ENCODE measurements at regions not wholly inside any gene's neighbourhood (a gene's known extent, or its start where the extent isn't known, plus 50 kb on each side); places are given as distances from the start of the nearest gene placed in this dataset.

GRCh38 chr18:7358989-7359726, 128.3 kb downstream of the LRRC30 start:
- DNase-seq, result no peak

DNA sequence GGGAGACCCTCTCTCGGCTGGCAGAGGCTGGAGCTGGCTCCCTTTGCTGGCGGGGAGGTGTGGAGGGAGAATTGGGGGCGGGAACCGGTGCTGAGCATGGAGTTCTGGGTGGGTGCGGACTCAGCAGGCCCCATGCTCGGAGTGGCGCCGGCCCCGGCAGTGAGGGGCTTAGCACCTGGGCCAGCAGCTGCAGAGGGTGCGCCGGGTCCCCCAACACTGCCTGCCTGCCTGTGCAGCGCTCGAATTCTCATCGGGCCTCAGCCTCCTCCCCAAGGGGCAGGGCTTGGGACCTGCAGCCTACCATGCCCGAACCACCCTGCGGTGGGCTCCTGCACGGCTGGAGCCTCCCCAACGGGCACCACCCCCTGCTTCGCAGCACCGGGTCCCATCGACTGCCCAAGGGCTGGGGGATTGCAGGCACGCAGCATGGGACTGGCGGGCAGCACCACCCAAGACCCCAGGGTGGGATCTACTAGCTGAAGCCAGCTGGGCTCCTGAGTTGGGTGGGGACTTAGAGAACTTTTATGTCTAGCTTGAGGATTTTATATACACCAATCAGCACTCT, 129.8 kb downstream of the LRRC30 start:
- no peak for DNase-seq

GRCh38 chr18:7363338-7363737, 132.4 kb downstream of the LRRC30 start:
- DNase-seq, result no peak

DNA sequence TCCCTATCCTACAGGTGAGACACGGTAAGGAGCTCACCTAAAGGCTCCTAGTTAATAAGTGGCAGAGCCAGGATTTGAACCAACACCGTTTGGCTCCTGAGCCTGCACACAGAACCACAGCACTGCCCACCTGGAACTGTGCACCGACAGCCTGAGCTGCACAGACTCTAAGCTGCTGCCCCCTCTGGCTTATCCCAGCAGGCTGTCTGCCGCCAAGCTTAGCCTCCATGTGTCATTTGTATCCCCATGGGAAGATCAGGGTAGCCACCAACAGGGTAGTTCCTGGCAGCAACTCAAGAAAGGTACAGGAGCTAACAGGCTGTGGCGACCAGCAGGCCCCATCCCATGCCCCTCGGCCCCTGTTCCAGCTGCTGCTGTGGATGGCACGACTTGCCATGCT, 135.7 kb downstream of the LRRC30 start:
- no peak for DNase-seq

DNA sequence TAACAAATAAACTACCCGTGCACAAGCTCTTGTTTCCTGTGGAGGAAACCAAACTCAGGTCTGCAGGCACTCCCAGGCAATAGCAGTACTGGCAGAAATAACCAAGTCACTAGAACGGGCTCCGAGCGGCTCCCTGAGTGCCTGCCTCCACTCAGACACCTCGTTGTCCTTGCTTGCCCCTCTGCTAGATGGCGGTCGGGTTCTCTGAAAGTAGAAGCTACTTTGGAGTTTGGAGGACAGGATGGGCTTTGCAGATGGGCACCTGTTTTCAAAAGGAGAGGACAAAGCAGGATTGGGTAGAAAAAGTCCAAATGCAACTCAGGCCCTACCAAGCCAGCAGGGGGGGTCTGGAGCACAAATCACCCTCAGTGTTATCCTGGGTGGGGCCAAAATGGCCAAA, 136.4 kb downstream of the LRRC30 start:
- no peak for DNase-seq

DNA sequence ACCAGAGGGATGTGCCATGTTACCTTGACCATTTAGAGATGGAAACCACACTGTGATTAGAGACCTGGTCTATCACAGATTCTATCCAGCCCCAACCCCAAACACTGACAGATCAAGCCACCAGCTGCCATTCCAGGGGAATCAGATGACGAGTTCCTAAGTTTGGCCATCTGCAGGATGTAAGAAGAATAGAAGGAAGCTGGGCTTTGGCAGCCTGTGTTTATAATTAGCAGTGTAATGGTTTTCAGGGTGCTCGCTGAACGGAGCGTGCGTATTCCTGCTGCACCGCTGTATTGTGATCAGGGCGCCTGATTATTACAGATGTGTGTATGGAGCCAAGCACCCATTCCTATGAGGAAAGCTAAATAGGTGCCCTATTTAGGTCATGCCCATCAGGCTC, 138.1 kb downstream of the LRRC30 start:
- DNase-seq, result no peak

GRCh38 chr18:7370375-7370774, 139.5 kb downstream of the LRRC30 start:
- DNase-seq, result no peak

DNA sequence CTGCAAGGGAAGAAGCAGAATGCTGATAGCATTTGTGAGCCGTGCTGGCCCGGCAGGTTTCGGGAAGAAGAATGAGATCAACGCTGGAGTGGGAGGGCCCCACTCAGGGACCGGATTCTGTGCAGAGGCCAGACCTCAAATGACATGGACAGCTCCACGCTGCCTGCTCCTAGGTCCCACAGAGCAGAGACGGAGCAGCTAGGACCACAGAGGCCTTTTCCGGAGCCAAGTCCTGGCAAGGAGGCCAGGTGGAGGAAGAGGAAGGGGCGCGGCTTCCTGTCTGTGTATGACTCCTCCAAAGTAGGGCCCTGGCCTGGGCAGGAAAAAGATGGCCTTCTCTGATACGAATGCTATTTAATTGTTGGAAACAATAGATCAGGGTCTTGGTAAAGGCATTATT, 139.9 kb downstream of the LRRC30 start:
- no peak for DNase-seq

DNA sequence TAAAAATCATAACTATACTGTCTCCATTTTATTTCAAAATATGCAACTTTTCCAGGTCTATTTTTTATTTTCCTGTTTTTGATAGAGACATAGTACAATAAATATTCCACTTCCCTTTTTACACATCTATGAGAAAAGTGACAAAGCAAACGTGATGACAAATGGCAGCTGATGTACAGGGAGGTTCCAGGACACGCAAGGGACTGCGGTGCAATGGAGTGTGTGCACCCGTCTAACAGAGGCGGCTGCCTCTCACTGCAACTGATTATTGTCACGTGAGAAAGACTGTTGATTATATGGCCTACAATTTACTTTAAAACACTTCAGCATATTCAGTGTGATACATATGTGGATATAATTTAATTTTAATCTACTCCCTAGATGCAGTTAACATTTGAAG, 142.6 kb downstream of the LRRC30 start:
- no peak for DNase-seq

GRCh38 chr18:7381307-7381706, 150.4 kb downstream of the LRRC30 start:
- DNase-seq, result no peak

DNA sequence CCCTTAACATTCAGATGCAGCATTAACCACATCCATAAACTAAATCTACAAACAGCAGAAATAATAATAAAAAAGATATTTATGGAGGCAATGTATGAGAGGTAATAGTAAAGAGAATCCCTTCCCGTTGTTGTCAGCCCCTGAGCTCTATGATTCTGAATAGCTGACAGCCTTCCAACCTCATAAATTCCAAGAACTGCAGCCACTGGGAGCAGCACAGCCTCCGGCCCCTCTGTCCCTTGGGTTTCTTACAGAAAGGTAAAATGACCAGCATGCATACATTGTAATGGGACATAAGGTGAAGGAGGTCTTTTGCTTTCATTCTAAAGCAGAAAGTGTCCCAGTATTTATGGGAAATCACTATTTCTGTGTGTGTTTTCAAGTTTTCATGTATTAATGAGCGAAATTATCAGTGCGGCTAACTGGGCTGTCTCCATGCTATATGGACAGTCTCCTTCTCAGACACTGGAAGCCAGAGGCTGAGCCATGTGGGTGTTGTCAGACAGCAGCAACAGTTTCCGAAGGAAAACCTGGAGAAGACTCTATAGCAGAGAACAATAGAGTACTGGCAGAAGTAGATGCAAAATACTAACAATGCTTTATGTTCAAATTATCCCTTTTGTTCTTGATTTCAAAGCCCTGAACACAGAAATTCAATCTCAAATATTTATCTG, 151.6 kb downstream of the LRRC30 start:
- no peak for DNase-seq

GRCh38 chr18:7383002-7383980, 152.4 kb downstream of the LRRC30 start:
- no peak for DNase-seq

- peak in 2 of 3 experiments; percentile 15 to 70 for DNase-seq
Observed at GRCh38 chr18:7388741-7389140, 157.9 kb downstream of the LRRC30 start.

DNA sequence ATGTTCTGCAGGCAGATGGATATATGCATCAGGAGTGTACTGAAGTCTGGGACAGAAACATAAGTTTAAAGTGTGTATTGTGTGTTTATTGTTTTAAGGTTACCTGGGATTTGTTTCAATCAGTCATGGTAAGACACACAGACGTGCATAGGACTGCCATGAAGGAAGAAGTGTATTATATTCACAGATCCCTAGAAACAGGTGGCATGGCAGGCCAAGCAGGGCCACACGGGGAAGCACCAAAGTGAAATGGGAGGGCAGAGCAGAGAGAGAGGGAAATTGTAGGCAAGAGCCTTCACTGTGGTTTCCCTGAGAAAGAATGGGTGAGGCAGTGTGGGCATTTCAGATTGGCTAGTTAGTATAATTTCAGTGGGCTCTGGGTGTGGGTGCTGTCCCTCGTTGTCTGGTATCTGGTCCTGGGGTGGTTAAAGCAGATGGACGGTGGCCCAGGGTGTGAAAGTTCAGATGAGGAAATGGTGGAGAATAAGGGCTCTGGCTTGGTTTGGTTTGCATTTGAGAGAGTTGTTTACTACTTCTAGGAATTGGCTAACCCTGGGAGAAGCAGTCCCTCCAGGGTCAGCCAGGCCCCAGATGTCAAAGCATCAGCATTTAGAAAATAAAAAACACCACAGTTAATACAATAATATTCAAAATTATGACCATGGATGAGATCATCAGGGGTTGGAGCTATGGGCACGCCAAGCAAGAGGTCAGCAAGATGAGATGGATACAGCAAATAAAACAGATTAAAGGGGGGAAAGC, 160.0 kb downstream of the LRRC30 start:
- DNase-seq, result no peak

DNA sequence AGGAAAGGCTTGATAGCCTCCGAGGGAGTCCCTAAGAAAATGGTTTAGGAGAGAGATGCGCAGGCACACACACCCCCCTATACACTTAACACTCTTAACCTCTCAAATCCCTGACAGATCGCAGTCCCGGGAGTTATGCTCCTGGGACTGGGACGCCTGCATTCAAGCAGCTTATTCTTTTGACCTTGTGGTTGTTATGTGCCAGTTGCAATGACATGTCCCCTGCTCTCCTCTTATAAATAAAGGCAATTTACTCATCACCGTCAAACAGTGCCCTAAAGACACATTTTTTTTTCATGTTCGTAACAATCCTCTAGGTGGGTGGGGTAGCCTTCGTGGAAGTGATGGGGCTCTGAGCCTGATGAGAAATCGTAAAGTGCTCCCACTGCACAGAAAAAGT, 162.2 kb downstream of the LRRC30 start:
- DNase-seq, result no peak

GRCh38 chr18:7394050-7394659, 163.3 kb downstream of the LRRC30 start:
- DNase-seq, result no peak

DNA sequence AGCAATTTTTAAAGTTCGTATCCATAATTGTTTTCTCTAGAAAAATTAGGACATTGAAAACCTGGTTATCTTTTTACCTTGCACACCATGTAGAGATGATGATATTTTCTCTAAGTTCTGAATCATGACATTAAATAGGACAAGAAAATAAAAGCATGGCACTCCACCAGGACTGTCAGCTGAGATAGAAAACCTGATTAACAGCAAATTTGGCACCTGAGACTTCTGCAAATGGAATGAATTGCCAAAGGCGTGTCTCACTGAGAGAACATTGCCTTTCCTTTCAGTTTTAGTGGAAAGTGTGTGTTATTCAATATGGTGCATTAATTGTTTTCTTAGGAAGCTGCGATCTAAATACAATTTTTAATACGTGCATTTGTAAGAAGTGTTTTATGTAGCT, 164.7 kb downstream of the LRRC30 start:
- DNase-seq, result no peak

- DNase-seq, result no peak
Observed at GRCh38 chr18:7413906-7414305, 153.2 kb upstream of the PTPRM start.

DNA sequence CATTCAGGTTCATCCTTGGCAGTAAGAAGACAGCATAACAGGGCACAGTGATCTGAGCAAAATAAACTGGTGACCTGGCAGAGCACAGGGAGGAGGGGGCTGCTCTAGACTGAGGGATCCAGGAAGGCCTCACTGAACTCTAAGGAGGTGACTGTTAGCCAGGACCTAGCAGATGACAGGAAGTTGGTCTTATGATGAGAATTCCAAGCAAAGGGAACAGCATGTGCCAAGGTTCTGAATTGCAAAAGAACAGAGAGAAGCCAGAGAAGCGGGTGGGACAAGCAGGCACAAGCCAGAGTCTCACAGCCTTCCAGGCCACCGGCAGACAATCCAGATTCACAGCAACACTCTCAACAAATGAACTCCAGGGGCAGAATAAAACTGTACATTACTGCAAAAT, 152.7 kb upstream of the PTPRM start:
- no peak for DNase-seq

DNA sequence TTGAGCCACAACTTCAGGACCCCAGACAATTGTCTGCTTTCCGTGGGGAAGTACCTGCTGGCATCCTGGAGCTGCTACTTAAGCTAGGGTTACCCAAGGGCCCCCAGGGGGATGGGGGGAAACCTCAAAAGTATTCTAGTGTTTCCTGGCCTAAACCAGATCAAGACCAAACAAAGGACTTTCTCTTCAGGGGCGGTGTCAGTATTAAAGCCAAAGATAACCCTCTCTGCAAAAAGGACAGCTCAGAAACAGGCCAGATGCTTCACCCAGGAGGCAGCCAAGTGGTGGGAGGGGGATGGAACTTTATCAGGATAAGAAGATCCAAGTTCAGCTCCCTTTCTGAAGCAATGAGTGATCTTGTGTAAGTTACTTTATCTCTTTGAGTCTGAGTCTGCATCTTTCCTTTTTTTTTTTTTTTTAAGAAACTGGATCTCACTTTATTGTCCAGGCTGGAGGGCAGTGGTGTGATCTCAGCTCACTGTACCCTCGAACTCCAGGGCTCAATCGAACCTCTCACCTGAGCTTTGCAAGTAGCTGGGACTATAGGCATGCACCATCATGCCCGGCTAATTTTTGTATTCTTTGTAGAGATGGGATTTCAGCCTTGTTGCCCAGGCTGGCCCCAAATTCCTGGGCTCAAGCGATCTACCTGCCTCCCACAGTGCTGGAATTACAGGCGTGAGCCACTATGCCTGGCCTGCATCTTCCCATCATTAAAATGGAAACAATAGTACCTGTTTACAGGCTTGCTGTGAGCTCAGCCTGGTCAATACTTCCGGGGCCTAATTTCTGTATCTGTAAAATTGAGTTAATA, 151.8 kb upstream of the PTPRM start:
- DNase-seq, result no peak

GRCh38 chr18:7417727-7418126, 149.4 kb upstream of the PTPRM start:
- DNase-seq, result no peak
